ENCODE measurements at regions not wholly inside any gene's neighbourhood (a gene's known extent, or its start where the extent isn't known, plus 50 kb on each side); places are given as distances from the start of the nearest gene placed in this dataset.

- POLR2A ChIA-PET, result interaction anchor here (0.7 kb wide), 1 partner anchor 384 kb away, joined by 4 read pairs; no protein-coding TSS in a partner anchor
- Mint-ChIP-seq H3K27ac (no peak overlapping the region), H3K4me1 (peaks cover 9% of the 10 kb centered on the region), H3K9me3 (ENCODE audit: insufficient read depth) (no peaks in the 10 kb centered on the region), H3K27me3 (no peaks in the 10 kb centered on the region), H3K4me3 (no peak overlapping the region)
- Histone ChIP-seq H3K27me3 (replicated peaks in 1 of 4; ENCODE audit: control extremely low read depth in 1 of 4, control insufficient read depth in 3 of 4, insufficient read depth in 4 of 4, low read length in 3 of 4) (no peaks in the 10 kb centered on the region), H3K9me3 (ENCODE audit: control extremely low read depth in 1 of 3, control insufficient read depth in 2 of 3, insufficient read depth in 1 of 3, low read length in 2 of 3) (no peaks in the 10 kb centered on the region), H3K4me3 (ENCODE audit: control extremely low read depth in 1 of 5, extremely low read depth in 1 of 5, insufficient read depth in 1 of 5, low read depth in 2 of 5, low read length in 4 of 5) (peak overlapping the region in 1 of 5 experiments; percentile 34), H3K9ac (ENCODE audit: low read length) (peak overlapping the region; percentile 20), H4K20me1 (ENCODE audit: control insufficient read depth, insufficient read depth, low read length, poor library complexity, severe bottlenecking) (no peaks in the 10 kb centered on the region), H3K4me2 (replicated peaks; ENCODE audit: low read depth, low read length, poor library complexity, severe bottlenecking) (peak overlapping the region; percentile 29), H2AFZ (ENCODE audit: insufficient read depth, low read depth, low read length, poor library complexity, severe bottlenecking) (peak overlapping the region; percentile 41), H3K27ac (ENCODE audit: low read length in 2 of 2) (peak overlapping the region in 1 of 2 donors; percentile 29), H3K79me2 (ENCODE audit: control insufficient read depth, insufficient read depth, low read length) (no peaks in the 10 kb centered on the region), H3K36me3 (replicated peaks in 1 of 2; ENCODE audit: control extremely low read depth in 1 of 2, control insufficient read depth in 1 of 2, extremely low read depth in 1 of 2, insufficient read depth in 2 of 2, low read length in 1 of 2) (no peaks in the 10 kb centered on the region), H3K4me1 (ENCODE audit: control insufficient read depth in 2 of 2, insufficient read depth in 2 of 2, low read length in 2 of 2) (no peaks in the 10 kb centered on the region)
- intact Hi-C loops (cut with micrococcal nuclease), result no loop called here
- TF ChIP-seq CTCF (IDR thresholded peaks at IDR 0.05), result no peak
- no peak for TF ChIP-seq EZH2 (IDR thresholded peaks at IDR 0.05; ENCODE audit: borderline replicate concordance, insufficient read depth, low read depth, low read length, poor library complexity, severe bottlenecking)
- DNase-seq (peak; percentile 14), ATAC-seq (ENCODE audit: low read depth) (no peak)
- CTCF ChIA-PET, result no interaction called here
- WGBS (ENCODE audit: insufficient coverage), result no CpG with 5 or more reads among the region's 1 CpG
Observed at GRCh38 chr6:132070356-132070755, 119.2 kb upstream of the CCN2 start.

GRCh38 chr6:132068766-132069165 lies 117.6 kb upstream of the CCN2 start:
- Mint-ChIP-seq H3K4me1 (peaks cover 9% of the 10 kb centered on the region), H3K4me3 (no peak overlapping the region), H3K9me3 (ENCODE audit: insufficient read depth) (no peaks in the 10 kb centered on the region), H3K27ac (no peak overlapping the region), H3K27me3 (no peaks in the 10 kb centered on the region)
- H3K4me1 ChIP-seq (ENCODE audit: control insufficient read depth in 2 of 2, insufficient read depth in 2 of 2, low read length in 2 of 2), result no peaks in the 10 kb centered on the region
- ChIA-PET CTCF (no interaction called here), POLR2A (no interaction called here)
- DNase-seq (no peak), ATAC-seq (ENCODE audit: low read depth) (no peak)
- H3K4me2 ChIP-seq (replicated peaks; ENCODE audit: low read depth, low read length, poor library complexity, severe bottlenecking), result no peak overlapping the region
- H2AFZ ChIP-seq (ENCODE audit: insufficient read depth, low read depth, low read length, poor library complexity, severe bottlenecking), result no peak overlapping the region
- intact Hi-C loops (cut with micrococcal nuclease), result no loop called here
- WGBS (ENCODE audit: insufficient coverage), result no CpG with 5 or more reads among the region's 3 CpGs
- H3K36me3 ChIP-seq (replicated peaks in 1 of 2; ENCODE audit: control extremely low read depth in 1 of 2, control insufficient read depth in 1 of 2, extremely low read depth in 1 of 2, insufficient read depth in 2 of 2, low read length in 1 of 2), result no peaks in the 10 kb centered on the region
- H3K27ac ChIP-seq (ENCODE audit: low read length in 2 of 2), result no peak overlapping the region
- no peaks in the 10 kb centered on the region for H3K27me3 ChIP-seq (replicated peaks in 1 of 4; ENCODE audit: control extremely low read depth in 1 of 4, control insufficient read depth in 3 of 4, insufficient read depth in 4 of 4, low read length in 3 of 4)
- no peak overlapping the region for H3K4me3 ChIP-seq (ENCODE audit: control extremely low read depth in 1 of 5, extremely low read depth in 1 of 5, insufficient read depth in 1 of 5, low read depth in 2 of 5, low read length in 4 of 5)
- H3K9ac ChIP-seq (ENCODE audit: low read length), result no peak overlapping the region
- no peaks in the 10 kb centered on the region for H3K79me2 ChIP-seq (ENCODE audit: control insufficient read depth, insufficient read depth, low read length)
- H3K9me3 ChIP-seq (ENCODE audit: control extremely low read depth in 1 of 3, control insufficient read depth in 2 of 3, insufficient read depth in 1 of 3, low read length in 2 of 3), result no peaks in the 10 kb centered on the region
- no peaks in the 10 kb centered on the region for H4K20me1 ChIP-seq (ENCODE audit: control insufficient read depth, insufficient read depth, low read length, poor library complexity, severe bottlenecking)
- TF ChIP-seq EZH2 (IDR thresholded peaks at IDR 0.05; ENCODE audit: borderline replicate concordance, insufficient read depth, low read depth, low read length, poor library complexity, severe bottlenecking) (no peak), CTCF (IDR thresholded peaks at IDR 0.05) (no peak)

Data from B cell (primary cell).